A172 (cell line): ENCODE measurements at regions not wholly inside any gene's neighbourhood (a gene's known extent, or its start where the extent isn't known, plus 50 kb on each side); places are given as distances from the start of the nearest gene placed in this dataset.
"Not testable (repeated sequence)": the region's sequence is repeated elsewhere in the genome, so short reads cannot be mapped to it uniquely, and the experiment has no call there.

Experiments
- DNase-seq: peaks from one replicate; pipeline ENCODE4 v3.0.0-alpha.2; 2015; ENCODE audit warnings: low spot score

DNA sequence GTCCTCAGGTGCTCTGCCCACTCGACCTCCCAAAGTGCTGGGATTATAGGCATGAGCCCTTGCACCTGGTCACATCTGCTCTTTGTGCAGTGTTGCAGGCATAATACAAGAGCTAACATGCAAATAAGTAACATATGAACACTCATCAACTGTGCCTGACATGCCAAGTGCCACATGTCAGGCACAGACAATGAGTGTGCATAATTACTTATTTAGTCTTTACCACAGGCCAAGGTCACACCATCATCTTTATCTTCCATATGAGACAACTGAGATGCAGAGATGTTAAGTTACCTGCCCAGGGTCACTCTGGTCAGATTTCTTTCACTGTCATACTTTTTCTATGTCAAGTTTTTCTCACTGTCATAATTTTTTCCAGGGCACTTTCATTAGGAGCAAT, 126.1 kb downstream of the PPIAL4G start:
- DNase-seq: no peak

DNA sequence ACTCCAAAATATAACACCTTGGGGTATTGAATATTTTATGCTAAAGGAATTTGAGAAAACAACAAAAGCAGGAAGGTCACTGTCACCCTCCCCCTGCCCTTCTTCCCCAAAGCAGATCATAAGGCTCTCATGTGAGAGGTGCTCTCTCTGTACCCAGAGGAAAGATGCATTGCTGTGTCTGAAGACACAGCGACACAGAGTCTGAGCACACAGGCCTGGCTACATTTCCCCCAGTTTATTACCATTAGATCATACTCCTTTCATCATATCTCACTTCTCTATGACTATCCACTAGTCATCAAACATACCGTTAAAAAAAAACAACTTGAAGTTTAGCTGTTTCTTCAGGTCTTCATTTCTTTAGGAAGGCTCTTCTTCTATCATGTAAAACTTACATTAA, 127.1 kb downstream of the PPIAL4G start:
- DNase-seq: no peak

DNA sequence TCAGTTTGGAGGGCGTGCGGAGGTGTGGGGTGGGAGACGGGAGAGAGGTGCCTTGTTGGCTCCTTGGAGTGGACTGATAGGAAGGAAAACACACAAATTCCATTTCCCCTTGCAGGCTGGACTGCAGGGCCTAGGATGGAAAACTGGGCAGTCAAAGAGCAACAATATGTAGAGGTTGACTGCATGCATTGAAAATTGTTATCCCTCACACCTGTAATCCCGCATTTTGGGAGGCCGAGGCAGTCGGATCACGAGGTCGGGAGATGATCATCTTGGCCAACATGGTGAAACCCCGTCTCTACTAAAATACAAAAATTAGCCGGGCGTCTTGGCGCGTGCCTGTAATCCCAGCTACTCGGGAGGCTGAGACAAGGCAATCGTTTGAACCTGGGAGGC, 128.2 kb downstream of the PPIAL4G start:
- no peak for DNase-seq

DNA sequence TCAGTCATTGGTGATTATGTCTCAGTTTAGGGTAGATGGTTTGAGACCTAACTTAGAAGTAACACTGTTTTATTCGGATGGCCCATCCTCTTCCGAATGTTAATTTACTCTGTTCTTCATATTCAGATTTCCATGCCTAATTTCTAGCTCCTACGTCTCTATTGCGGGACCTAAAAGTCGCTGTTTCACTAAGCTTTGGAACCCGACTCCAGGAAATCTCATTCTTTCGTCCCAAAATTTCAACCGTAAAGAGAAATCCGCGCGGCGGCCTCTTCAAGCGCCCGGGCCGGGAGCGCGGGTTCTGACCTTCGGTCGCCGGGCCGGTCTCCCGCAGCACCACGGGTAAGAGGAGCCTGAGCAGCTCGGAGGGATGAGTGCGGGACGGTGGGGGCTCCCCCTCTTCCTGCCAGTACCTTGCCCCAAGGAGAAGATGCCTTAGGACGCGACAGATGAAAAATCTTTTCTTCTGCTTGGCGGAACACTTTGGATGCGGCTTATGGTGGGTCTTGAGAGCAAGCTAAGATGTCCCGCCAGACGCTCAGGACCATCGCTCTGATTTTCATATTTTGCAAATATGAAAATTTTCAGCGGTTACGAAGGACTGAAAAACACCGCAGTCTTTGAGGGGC, 128.7 kb downstream of the PPIAL4G start:
- no peak for DNase-seq

DNA sequence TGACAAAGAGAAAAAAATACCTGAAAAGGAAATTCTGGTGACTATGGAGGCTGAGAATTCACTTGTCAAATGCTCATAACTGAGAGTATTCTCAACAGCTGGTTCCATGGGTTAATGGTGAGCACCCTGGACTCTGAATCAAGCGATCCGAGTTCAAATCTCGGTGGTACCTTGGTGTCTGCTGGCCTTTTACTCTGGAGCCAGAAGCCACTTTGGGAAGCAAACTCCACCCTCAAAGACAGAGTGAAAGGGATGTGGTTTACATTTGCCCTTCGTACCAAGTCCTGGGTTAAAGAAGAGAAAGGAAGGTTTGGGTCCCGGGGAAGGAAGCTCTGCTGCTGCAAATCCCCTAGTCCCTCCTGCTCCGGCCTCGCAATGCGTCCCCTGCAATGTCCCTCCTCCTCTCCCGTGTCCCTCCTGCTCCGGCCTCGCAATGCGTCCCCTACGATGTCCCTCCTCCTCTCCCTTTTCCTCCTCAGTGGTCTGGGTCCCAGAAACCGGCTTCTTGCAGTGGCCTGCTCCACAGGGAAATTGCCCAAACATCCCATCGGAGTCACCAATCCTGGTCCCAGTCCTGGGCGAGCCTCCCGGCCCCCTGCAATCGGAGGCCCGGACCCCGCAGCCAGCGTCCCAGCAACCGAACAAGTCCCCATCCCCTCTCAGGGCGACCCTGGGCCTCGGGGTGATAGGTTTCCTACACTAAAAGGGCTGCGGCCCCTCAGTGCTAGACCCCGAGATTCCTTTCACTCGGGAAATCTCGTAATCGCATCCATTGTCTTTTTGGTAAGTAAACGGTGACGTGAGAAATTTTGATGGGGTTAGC, 129.4 kb downstream of the PPIAL4G start:
- DNase-seq: peak; percentile 49

DNA sequence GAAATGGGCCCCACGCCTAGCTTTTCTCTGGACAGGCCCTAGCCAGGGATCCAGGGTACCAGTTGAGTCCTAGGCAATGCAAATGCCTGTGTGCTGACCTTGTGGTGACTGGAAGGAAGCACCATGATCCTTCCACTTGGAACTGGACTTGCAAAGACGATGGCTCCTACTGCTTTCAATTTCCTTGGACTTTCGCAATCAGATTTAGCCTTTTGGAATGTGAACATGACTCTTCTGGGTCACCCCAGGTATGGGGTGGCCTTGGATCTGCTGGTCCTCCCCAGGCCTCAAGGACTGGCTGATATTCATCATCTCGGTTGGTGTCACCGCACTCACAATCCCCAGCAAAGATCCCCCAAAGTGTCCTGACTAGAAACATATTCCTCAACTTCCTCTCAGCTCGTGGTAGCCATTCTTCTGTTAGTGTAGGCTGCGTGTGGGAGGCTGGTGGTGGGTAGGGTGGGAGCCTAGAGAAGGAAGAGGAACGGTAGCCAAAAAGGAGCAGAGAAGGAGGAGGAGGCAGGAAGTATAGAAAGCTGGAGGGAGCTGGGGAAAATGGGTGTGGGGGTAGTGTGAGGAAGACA, 130.5 kb downstream of the PPIAL4G start:
- no peak for DNase-seq

DNA sequence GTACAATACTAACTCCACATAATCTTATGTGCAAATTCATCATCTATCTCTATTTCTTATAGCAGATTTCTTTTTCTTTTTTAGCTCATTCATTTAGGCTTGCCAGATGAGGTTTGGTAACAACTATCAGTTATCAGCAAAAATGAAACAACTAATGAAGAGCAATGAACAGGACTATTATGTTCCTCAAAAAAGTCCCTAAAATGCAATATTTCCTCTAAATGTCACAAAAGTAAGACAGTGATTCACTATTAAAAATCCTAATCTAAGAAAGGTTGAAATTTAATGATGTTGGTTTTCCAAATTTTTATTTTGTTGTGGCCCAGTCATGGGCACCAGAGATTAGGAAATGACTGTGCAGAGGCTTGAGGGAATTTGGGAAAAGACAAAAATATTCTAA, 135.3 kb downstream of the PPIAL4G start:
- DNase-seq: no peak

DNA sequence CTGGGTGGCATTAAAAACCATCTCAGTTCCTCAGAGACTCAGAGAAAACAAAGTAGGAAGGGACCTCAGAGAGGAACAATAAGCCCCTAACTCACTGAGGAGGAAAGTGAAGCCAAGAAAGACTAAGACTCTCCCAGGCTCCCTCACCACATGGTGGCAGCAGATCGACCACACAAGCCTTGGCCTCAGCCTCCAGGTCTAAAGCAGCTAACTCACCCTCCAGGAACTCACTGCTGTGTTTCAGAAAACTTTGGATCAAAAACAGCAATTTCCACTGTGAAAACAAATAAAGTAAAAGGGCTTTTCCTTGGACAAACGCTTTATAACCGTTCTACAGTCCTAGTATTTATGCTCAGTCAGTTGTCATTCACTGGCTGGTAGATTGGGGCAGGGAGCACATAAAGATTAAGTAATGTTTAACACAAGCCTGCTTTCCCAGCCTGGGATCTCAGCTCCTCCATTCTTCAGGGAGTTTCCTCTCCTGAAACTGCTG, 137.4 kb downstream of the PPIAL4G start:
- peak; percentile 32 for DNase-seq

DNA sequence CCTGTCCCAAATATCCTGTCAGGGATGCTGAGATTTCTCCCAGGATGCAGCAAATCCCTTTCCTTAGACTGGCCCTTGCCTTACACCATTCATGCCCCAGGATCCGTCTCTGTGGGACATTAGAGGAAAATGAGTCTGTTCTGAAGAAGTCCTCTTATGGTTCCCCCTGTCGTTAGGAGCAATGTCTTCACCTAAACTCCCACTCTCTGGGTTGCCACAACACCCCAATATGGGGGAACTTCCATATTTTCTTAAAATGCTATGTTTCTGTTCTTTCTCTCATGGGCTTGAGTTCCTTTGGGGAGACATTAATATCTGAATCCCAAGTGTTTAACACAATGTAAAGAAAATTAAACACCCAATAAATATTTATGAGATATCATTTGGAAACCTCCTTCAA, 138.5 kb downstream of the PPIAL4G start:
- DNase-seq: not testable (repeated sequence)

DNA sequence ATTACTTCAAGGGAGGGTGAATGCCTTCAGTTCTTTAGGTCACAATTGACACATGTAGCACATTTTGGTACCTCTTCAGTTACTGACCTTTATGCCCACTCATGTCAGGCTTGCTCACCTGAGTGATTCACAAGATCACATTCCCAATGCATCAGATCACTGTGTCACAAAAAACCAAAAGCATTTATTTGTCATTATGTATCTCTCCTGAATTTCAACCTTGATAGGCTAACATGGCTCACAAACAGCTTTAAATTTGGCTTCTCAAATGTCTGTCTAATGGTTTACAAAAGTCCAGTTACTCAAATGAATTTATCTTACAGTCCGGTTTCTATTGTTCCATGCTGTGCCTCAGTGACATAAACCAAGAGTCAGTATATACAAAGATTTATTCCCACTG, 141.4 kb downstream of the PPIAL4G start:
- not testable (repeated sequence) for DNase-seq

DNA sequence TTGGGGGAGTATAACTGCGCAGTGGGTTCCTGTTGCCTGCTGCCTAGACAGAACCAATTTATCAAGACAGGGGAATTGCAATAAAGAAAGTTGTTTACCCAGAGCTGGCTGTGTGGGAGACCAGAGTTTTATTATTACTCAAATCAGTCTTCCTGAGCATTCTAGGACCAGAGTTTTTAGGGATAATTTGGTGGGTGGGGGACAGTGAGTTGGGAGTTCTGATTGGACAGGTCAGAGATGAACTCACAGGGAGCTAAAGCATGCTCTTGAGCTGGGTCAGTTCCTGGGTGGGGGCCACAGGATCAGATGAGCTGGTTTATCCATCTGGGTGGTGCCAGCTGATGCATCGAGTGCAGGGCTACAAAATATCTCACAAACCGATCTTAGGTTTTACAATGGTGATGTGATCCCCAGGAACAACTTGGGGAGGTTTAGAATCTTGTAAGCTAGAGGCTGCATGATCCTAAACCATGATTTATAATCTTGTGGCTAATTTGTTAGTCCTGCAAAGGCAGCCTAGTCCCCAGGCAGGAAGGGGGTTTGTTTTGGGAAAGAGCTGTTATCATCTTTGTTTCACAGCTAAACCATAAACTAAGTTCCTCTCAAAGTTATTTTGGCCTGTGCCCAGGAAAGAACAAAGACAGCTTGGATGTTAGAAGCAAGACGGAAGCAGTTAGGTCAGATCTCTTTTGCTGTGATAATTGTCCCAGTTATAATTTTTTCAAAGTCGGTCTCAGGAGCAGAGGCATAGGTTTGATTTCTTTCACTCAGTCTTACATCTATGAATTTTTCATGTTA, 146.8 kb downstream of the PPIAL4G start:
- peak; percentile 40 for DNase-seq

DNA sequence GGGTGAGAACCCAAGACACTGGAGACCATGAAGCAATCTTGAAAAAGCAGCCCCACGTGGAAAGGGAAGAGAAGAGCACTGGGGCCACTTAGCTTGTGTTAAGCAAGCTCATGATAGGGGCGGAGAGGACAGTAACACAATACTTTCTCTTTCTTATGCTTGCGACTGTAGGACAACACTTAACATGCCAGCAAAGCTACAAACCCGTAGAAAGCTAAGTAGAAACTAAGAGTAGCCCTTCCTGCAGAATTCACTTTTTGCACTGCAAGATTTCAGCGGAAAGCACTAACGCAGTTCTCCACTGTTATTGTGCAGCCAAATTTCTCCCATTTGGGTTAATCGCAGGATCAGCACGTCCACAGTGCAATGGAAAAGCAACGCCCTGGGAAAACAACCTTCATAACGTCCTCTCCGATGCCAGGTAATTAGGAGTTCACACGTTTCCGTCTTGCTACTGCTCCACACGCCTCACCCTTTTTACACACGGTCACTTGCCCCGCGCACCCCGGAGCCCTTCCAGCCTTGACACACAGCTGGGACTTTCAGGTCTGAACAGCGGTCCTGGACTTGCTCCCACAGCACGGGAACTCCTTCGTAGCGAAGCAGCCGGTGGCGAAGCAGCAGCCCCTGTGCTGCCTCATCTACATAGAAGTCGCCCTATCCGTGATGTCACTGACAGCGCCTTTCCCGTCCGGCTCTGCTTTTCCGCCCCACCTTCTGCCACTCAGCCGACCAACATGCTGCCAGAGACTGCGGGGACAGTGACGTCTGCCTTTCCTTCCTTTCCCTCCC, 148.6 kb downstream of the PPIAL4G start:
- DNase-seq: peak; percentile 92

DNA sequence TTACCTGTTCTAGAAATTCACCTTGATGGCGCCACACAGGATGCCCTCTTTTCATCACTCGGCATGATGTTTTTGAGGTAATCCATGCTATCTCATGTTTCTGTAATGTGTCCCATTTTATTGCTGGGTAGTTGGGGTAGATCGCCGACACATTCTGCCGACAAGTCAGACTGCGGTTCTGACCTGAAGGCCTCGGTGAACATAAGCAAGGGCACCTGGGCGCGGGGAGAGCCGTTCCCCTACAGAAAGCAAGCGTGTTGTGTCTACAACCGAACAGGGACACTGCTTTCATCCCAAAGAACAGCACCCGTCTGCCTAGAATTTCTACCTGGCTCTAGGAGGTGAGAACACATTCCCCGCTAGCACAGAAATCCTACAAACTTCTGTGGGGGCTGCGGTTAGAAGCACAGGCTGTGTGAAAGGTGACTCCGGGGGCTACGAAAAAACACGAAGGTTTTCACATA, 149.2 kb downstream of the PPIAL4G start:
- no peak for DNase-seq

DNA sequence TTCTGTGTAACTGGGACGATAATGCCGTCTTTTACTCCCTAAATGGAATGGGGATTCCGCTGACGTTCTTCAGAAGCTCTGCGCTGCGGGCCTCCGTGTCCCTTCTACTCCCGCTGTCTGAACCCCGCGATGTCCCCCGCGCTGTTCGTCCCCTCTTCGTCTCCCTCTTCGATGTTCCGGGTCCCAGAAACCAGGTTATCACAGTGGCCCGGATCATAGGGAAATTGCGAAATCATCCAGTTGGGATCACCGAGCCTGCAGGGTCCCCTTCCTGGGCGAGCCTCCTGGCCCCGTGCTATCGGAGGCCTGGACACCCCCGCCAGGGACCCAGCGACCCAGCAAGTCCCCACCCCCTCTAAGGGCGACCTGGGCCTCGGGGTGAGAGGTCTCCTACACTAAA, 154.2 kb downstream of the PPIAL4G start:
- DNase-seq: no peak

DNA sequence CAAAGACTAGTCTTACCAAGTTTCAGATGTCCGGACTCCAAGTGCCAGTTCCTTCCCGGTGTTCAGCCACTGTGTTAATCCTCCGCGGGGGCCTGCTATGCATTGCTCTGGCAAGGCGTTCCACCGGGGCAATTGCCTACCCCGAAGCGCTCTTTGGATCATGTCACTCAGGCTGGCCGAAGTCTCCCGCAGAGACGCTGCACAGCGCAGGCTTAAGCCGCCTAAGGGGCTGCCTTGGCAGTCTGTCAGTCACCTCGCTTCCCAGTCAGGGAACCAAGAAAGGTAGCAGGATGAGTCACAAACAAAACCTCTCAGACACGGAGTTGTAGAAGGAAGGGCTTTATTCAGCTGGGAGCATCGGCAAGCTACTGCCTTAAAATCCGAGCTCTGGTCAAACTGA, 158.1 kb downstream of the PPIAL4G start:
- not testable (repeated sequence) for DNase-seq

DNA sequence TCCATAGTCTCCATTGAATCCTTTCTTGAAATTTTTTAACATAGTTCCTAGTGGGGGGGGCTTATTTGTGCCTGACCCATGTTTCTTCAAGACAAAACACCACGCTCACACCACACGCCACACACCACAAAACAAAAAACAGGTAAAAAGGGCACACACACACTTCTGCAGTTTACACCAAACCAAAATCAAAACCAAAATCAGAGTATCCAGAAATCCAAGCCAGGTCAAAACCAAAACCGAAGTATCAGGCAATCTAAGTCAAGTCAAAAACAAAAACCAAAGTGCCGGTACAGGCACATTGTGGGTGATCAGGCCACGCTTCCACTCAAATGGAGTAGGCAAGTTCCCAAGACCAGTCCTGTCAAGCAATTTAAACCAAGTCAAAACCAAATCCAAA, 158.6 kb downstream of the PPIAL4G start:
- DNase-seq: not testable (repeated sequence)

DNA sequence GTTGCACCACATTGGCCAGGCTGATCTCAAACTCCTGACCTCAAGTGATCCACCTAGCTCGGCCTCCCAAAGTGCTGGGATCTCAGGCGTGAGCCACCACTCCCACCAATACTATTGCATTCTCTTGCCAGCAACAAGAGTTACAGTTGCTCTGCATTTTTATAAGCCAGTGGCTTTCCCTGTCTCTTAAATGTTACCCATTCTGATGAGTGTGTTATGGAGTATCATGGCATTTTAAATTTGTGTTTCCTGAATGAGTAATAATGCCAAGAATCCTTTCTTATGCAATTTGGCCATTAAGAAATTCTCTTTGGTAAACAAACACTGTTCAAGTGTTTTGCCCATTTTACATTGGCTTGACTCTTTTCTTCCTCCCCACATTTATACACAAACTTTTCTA, 163.0 kb downstream of the PPIAL4G start:
- DNase-seq: not testable (repeated sequence)

DNA sequence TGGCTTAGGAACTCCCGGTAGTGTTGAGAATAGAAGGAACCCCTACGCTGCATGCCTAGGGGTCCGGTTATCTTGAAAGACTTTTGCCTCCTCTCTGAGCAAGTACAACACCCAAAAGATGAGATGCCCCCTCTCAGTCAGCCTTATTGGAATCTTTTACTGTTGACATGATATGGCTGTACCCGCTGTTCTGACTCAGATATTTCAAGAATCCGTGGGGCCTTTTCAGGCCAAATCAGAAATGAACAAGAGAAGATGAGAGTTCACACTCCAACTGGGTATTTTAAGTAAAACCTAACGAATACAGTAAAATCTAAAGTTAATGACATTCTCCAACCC, 164.2 kb downstream of the PPIAL4G start:
- DNase-seq: no peak

DNA sequence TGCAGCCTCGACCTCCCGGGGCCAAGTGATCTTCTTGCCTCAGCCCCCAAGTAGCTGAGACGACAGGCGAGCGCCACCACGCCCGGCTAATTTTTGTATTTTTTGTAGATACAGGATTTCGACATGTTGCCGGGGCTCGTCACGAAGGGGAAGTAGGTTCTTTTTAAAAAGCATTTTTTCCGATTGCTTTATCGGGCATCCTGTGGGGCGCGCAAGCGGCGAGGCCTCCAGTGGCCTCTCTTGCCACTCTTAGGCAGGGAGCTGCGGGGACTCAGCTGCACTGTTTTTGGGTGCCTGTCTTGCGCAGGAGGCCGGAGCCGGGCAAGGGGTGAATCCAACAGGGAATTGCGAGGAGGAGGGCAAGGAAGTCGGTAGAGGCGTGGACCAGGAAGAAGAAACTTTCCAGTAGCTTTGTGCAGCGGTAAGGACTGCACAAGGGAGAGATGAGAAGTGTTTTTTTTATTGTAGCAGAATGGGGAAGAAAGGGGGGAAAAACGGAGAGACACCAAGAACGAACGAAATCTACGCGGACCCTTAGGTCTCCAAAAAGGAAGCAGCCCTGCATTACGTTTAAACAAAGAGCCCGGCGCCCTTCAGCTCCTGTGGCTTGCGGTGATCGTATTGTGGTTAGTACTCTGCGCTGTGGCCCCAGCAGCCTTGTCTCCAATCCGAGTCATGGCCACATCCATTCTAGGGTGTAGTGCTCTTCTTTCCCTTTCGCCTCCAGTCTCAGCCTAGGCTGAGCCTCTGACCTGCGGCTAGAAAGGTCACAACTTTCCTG, 164.8 kb downstream of the PPIAL4G start:
- no peak for DNase-seq

DNA sequence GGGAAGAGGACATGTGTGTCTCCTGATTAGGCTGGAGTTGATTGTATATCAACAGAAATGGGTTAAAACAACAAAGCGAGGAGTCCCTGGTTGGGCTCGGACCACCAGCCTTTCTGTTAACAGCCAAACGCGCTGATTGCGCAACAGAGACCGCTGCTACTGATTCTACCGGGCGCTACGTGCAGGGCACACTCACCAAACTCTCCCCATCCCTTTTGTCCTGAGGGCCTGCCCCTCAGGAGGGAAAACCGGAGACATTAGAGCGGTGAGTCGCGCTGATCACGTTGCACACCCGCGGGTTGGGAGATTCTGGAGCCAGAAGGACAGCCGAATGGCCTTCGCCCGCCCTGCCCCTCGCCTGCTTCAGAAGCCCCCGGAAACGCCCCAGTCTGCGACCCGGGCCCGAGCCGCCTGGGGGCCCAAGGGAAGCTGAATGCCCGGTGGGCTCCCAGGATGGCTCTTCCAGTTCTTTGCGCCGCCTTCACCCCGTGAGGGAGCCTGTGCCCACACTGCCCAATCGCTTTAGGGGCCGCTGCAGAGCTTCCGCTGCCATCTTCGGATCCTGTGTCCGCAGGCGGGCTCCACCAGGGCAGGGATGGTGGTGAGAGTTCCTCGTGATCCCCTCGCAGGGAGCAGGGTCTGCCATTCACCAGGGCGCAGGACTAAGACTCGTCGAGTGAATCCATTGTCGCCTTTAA, 165.4 kb upstream of the NBPF11 start:
- DNase-seq: no peak
